ENCODE measurements at regions not wholly inside any gene's neighbourhood (a gene's known extent, or its start where the extent isn't known, plus 50 kb on each side); places are given as distances from the start of the nearest gene placed in this dataset.

- peak; percentile 91 for DNase-seq (ENCODE audit: low read depth)
Measured at GRCh38 chr2:46850742-46851141, 64.9 kb downstream of the MCFD2 start.

DNA sequence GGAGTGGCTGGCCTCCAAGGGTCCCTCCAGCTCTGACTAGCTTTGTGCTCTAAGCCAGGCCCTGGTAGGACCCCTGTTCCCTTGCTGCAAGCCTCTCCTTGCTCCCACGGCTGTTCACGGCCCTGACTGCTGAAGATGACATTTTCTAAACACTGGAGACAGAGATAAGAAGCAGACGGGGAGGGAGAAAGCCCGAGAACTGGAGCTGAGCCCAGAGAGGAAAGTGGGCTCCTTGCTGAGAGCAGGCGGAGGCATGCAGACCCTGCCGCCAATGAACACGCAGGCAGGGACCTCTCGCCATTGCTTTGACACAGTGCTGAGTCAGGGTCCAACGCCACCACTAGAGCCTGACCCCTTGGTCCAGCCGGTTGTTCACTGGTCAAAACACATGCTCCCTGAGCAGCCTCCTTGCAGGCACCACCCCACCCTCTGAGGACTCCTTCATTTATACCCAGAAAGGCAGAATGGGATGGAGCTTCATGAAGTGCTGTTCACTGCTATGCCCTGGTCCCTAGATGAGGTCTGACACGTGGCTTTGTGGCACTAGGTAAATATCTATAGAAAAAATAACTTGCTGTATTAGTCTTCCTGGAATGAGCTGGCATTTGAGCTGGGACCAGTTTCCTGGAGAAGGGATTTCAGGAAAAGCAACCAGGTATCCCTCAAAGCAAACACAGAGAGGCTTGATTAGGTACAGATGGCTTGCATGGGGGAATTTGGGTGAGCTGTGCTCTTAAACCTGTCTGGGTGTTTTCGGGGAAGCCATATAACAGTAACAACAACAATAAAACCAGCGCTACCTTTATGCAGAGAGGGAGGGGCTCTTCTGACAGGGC lies 65.7 kb downstream of the MCFD2 start:
- DNase-seq (ENCODE audit: low read depth), result peak; percentile 69

DNA sequence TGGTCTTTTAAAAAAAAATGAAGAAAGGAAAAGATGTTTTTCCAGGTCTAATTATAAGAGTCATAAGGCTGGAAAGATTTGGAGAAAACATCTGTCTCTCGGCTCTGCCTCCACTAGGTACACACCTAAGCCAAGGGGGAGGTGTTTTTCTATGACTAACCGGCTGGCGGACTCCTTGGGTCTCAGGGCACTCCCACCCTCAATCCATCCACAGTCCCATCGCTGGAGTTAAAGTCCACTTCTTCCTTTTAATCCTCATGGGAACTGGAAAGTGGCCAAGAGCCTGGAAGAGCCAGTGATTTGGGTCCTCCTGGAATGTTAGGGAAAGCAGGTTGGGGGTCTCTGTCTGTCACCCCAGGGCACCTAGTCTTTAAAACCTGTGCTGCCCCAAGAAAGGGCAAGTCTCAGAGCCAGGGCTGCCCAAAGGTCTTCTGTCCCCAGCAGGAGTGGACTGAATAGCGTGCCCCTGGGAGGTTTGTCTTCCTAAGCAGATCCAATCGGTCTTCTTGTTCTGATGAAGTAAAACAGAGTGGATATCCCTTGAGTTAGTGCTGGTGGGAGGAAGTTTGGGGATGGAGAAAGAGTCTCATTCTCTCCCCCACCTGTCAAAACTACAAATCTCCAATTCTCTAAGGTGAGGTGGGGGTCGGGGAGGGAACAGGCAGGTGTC lies 66.4 kb downstream of the MCFD2 start:
- DNase-seq (ENCODE audit: low read depth), result no peak

DNA sequence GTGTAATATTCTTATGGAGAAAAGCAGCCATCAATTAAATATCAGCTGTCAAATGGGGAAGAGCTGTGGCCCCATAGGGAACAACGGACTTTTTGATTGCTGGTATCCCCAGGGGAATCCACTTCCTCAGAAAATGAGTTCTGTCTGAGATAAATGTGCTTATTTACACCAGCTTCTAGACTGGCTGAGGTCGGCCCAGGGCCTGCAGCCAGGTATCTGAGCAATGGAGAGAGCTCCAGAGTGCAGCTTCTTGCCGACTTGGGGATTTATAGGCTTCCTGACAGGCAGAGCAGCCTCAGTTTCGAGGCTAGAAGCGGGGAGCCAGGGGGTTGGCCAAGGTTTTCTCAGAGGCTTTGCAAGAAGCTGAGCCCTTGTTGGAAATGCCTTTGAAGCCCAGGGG lies 67.2 kb downstream of the MCFD2 start:
- DNase-seq (ENCODE audit: low read depth), result no peak

DNA sequence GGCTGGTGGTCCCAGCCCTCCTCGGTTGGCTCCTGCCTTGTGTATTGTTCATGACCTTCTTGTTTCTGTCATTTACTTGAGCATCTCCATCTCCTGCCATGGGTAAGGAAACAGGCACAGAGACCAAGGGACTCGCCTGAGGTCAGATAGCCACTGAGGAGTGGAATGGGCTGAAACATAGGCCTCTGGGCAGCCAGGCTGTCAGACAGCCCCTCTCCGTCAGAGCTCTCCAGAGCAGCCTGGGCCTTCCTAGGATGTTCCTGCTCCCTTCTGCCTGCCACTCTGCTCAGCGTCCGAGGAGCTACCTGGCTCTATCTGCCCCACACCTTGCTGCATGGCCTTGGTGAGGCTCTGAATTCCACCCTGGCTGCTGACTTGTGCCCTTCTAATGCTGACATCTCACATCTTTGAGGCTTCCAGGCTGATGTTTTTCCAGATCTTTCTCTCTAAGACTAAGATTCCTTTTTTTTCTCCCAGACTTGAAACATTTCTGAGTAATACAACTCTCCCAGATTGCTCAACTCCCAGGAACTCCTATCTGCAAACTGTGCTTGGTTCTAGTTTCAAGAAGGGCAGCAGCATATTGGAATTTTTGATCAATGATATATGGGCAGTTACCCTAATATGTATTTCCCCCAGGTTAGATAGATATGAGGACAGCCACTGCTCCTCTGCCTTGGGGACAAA lies 67.7 kb downstream of the MCFD2 start:
- peak; percentile 25 for DNase-seq (ENCODE audit: low read depth)

DNA sequence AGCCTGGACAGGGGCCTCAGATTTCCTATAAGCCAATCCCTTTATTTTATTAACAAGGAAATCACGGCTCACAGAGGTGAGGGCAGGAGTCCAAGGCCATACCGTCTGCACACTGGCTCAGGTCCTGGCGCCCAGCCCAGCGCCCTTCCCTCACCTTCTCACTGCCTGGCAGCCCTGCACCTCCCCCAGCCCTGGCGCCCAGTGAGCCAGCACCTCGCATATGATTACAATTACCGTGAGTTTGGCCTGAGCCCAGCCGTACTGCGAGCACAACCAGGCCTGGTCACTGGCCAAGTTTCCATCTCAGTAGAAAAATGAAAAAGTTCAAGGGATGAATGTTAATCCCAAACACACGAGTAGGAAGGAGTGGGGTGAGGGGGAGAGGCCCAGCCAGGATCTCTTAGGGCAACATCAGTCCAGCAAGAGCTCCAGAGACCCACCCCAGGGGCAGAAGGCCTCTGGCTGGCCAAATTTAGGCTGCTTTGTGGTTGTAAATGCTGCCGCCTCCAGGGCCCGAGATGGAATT lies 68.4 kb downstream of the MCFD2 start:
- peak; percentile 90 for DNase-seq (ENCODE audit: low read depth)

DNA sequence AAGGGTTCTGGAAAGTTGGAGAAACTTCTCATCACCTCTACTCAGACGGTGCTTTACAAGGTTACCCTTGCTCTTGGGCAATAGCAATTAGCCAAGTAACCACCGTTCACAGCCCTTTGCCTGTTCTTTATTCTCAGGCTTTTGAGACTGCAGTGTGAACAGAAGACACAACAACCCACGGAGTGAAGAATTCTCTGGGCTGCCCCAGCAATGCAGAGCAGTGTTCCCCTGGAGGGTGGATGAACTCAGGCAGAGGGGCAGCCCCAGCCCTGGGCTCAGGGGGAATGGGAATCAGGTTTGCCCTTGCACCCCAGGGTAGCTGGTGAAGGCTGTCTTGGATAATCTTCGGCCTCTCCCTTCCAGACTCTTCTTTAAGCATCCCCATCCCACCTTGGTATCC lies 69.1 kb downstream of the MCFD2 start:
- no peak for DNase-seq (ENCODE audit: low read depth)

DNA sequence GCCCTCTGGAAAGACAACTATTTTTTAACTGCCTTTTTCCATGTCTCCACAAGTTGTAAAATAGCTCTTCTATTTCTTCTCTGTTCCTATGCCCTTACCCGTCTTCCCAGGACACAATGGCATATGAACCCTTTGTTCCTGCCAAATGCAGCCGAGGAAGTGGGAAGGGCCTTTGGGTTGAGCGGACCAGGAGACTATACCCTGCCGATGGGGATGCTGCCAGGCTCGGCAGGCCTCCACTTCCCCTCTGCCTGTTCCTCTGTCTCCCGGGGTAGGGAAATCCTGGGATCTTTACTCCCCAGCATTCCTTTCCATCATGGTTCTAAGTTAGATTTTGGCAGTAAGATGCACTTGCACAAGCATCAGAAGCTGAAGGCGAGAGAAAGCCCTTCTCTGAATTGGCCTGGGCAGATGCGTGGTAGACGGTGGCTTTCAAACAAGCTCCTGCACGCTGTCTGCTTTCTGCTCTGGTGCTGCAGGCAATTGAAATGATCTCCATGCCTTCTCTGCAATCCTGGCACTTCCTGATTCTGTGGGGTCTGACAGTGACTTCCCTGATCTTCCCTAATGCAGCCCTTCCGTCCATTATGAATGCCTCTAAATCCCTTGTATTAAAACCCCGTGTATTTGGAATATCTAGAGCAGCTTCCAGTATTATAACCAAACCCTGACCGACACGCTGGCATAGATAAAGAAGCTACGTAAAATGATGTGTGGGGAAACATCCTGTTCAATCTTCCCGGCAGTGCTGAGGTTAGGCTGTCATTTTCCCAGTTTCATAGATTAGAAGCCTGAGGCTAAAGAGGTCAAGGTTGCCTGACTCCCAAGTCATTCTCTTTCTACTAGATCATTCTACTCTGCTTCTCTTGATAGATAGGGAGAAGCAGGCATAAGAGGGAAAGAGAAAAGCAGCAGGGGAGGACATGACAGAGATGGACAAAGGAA lies 69.8 kb downstream of the MCFD2 start:
- DNase-seq (ENCODE audit: low read depth), result no peak

GRCh38 chr2:46844443-46844842 lies 71.2 kb downstream of the MCFD2 start:
- DNase-seq (ENCODE audit: low read depth), result no peak

DNA sequence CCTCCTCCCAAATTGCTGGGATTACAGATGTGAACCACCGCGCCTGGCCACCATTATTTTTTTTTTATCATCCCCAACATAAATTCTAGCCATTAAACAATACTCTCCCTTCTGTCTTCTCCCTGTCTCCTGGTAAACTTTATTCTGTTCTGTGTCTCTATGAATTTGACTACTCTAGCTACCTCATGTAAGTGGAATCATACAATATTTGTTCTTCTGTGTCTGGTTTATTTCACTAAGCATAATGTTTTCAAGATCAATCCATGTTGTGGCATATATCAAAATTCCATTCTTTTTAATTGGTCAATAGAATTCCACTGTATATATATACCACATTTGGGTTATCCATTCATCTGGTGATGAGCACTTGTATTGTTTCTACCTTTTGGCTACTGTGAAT lies 71.6 kb downstream of the MCFD2 start:
- no peak for DNase-seq (ENCODE audit: low read depth)

DNA sequence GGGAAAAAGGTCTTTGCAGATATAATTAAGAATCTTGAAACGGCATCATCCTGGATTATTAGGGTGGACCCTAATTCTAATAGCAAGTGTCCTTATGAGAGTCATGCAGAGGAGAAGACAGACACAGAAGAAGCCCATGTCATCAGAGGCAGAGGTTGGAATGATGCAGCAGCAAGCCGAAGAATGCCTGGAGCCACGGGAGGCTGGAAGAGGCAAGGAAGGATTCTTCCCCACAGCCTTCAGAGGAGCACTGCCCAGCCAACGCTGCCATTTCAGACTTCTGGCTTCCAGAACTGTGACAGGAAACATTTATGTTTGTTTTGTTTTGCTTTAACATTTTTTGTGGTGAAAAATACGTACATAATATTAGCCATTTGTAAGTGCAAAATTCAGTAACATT lies 72.3 kb downstream of the MCFD2 start:
- DNase-seq (ENCODE audit: low read depth), result no peak

DNA sequence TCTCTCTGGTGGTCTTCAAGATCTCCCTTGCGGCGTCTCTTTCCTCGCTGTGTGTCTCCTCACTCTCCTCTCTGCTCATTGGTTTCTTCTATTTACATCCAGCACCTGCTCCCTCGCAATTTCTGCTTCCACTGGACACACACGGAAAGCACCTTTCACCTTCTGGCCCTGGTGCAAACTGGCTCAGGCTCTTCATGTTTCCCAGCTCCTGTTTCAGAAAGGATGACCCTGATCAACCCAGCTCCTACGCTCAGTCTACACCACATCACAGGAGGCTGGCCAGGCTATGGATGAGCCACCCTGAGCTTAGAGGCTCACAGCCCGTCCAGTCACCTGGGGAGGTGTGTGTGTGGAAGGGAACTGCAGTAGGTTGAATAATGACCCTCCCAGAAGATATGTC lies 72.7 kb downstream of the MCFD2 start:
- no peak for DNase-seq (ENCODE audit: low read depth)

DNA sequence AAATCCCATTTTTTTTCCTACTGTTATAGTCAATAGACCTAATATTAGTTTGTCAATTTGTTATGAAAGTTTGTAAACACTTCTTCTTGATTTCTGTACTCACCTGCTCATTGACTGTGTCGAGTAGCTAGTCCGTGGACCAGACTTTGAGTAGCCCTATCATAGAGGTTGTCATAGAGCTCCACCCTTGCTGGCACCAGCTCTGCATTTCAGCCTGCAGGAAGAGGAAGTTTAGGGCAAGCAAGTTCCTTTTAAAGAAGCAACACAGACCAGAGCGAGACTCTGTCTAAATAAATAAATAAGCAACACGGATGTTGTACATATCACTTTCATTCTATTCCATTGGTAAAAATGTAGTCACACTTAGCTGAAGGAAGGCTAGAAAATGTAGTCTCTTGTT lies 74.0 kb downstream of the MCFD2 start:
- no peak for DNase-seq (ENCODE audit: low read depth)

DNA sequence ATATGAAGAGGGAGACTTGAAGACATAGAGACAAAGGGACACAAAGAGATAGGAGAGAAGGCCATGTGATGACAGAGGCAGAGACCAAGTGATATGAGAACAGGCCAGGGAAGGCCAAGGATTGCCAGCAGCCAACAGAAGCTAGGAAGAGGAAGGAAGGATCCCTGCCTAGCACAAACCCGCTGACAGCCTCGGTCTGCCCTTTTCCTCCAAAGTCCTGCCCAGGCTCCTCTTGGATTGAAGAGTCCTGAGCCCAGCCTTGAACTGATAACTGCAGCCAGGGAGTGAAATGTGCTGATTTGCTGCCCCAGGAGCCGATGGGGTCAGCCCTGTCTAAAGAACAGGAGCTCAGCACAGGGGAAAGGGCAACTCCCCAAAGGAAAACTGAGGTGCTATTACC lies 76.6 kb downstream of the MCFD2 start:
- no peak for DNase-seq (ENCODE audit: low read depth)

- DNase-seq (ENCODE audit: low read depth), result no peak
Measured at GRCh38 chr2:46837704-46838103, 77.9 kb downstream of the MCFD2 start.

DNA sequence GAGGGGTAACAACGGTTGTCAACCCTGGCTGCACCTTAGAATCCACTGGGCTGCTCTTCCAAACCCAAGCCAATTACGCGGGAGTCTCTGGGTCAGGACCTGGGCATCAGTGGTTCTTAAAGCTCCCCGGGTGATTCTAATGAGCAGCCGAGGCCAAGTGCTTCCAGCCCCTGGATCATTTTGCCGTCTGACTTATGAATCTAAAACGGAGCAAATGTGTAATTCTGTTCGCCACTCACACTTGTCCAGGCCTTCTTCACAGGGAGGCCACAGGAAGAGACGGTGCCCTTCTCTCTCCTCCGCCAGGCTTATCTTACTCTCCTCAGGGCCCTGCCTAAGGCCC lies 78.5 kb downstream of the MCFD2 start:
- no peak for DNase-seq (ENCODE audit: low read depth)

GRCh38 chr2:46836295-46837111 lies 79.1 kb downstream of the MCFD2 start:
- peak; percentile 83 for DNase-seq (ENCODE audit: low read depth)

GRCh38 chr2:46835520-46835919 lies 80.1 kb downstream of the MCFD2 start:
- DNase-seq (ENCODE audit: low read depth), result no peak

- no peak for DNase-seq (ENCODE audit: low read depth)
Measured at GRCh38 chr2:46832543-46832942, 83.1 kb downstream of the MCFD2 start.

DNA sequence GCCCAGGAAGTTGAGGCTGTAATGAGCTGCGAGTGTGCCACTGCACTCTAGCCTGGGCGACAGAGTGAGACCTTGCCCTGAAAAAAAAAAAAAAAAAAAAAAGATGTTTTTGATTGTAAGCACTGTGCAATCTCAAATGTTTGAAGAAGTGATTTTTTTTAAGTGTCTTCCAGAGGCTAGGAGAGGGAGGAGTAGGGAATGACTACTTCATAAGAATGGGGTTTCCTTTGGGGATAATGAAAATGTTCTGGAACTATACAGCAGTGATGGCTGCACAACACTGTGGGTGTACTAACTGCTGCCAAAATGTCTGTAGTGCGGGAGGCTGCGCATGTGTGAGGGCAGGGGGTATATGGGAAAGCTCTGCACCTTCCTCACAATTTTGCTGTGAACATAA lies 83.7 kb downstream of the MCFD2 start:
- DNase-seq (ENCODE audit: low read depth), result no peak

Data from HT1080 (cell line).